ENCODE measurements at regions not wholly inside any gene's neighbourhood (a gene's known extent, or its start where the extent isn't known, plus 50 kb on each side); places are given as distances from the start of the nearest gene placed in this dataset.

GRCh38 chr5:4245511-4245910 is 649.9 kb downstream of the IRX1 start:
- no peaks in the 10 kb centered on the region for H3K27me3 ChIP-seq
- 90 to 91% methylated on average over 10 of the region's 10 CpGs for WGBS, 2 donors
- TF ChIP-seq POLR2A (IDR thresholded peaks at IDR 0.05) = no peak
- no peak for TF ChIP-seq CTCF (IDR thresholded peaks at IDR 0.05)
- no peak for DNase-seq
- H3K27ac ChIP-seq = no peak overlapping the region
- intact Hi-C loops (cut with DNase I) = no loop called here
- H3K4me3 ChIP-seq = no peak overlapping the region
- H3K4me1 ChIP-seq = no peaks in the 10 kb centered on the region
- no peaks in the 10 kb centered on the region for H3K9me3 ChIP-seq
- no peaks in the 10 kb centered on the region for H3K36me3 ChIP-seq

DNA sequence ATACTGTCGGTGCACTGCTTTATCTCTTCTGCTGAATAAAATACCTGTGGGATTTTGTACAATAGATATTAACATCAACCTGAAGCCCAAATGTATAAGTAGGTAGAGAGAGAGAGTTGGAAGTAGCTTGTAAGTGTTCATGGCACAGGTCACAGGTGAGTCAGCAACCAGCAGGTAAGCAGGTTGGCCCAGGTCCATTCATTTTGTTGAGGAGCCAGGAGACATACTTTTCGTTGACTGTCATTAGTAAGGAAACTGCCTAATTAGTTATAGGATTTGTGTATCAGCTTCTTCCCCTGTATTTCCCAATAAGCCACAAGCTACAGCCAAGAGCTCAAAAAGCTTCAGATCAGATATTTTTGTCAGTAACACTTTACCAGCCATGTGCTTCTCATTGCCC is 650.8 kb downstream of the IRX1 start:
- Histone ChIP-seq H3K4me3 (no peak overlapping the region), H3K27ac (no peak overlapping the region), H3K9me3 (no peaks in the 10 kb centered on the region), H3K27me3 (no peaks in the 10 kb centered on the region), H3K4me1 (no peaks in the 10 kb centered on the region), H3K36me3 (no peaks in the 10 kb centered on the region)
- intact Hi-C loops (cut with DNase I) = no loop called here
- 41 to 52% methylated on average over 2 of the region's 2 CpGs for WGBS, 2 donors
- no peak for TF ChIP-seq POLR2A (IDR thresholded peaks at IDR 0.05)
- no peak for DNase-seq

DNA sequence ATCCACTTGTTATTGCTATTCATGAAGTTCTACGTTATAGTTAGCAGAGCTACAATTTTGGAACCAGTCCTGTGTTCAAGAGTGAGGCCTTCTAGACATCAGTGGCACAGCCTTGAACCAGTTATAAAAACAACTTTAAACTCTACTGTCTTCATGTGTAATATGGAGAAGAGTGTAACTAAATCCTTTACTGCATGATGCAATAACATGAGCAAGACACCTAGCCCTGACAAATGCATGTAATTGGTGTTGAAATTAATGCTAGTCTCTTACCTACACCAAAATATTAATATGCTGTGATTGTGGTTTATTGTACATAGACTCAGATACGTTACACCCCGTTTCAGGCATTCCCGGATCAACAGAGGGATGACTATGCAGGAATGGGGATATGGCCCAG is 654.6 kb downstream of the IRX1 start:
- Histone ChIP-seq H3K36me3 (no peaks in the 10 kb centered on the region), H3K27me3 (no peaks in the 10 kb centered on the region), H3K4me1 (no peaks in the 10 kb centered on the region), H3K4me3 (no peak overlapping the region), H3K9me3 (no peaks in the 10 kb centered on the region), H3K27ac (no peak overlapping the region)
- intact Hi-C loops (cut with DNase I) = no loop called here
- no peak for DNase-seq
- 85 to 89% methylated on average over 4 of the region's 4 CpGs for WGBS, 2 donors
- TF ChIP-seq CTCF (IDR thresholded peaks at IDR 0.05) = no peak
- no peak for TF ChIP-seq POLR2A (IDR thresholded peaks at IDR 0.05)

GRCh38 chr5:4252385-4252784 is 656.8 kb downstream of the IRX1 start:
- TF ChIP-seq CTCF (IDR thresholded peaks at IDR 0.05) = no peak
- TF ChIP-seq POLR2A (IDR thresholded peaks at IDR 0.05) = no peak
- intact Hi-C loops (cut with DNase I) = no loop called here
- H3K36me3 ChIP-seq = no peaks in the 10 kb centered on the region
- H3K27me3 ChIP-seq = no peaks in the 10 kb centered on the region
- no peak overlapping the region for H3K4me3 ChIP-seq
- no peaks in the 10 kb centered on the region for H3K4me1 ChIP-seq
- 47 to 63% methylated on average over 4 of the region's 4 CpGs for WGBS, 2 donors
- H3K9me3 ChIP-seq = no peaks in the 10 kb centered on the region
- DNase-seq = no peak
- H3K27ac ChIP-seq = no peak overlapping the region

DNA sequence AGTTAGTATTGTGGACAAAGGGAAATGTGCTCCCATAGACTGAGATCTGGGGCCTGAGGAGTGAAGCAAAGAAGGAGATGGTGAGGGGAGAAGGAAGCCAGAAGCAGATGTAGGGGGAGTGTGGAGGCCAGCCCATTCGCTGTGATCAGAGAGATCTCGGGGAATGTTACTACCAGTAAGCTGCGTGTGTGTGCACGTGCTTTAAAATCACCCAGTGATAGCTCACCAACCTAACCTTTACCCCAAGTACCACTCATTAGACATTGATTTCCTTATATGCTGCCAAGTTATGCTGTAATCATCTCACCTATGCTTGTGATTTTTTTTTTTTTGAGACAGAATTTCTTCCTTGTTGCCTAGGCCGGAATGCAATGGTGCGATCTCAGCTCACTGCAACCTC is 659.1 kb downstream of the IRX1 start:
- no peak for TF ChIP-seq POLR2A (IDR thresholded peaks at IDR 0.05)
- TF ChIP-seq CTCF (IDR thresholded peaks at IDR 0.05) = no peak
- no peaks in the 10 kb centered on the region for H3K9me3 ChIP-seq
- no peak overlapping the region for H3K27ac ChIP-seq
- no peak for DNase-seq
- WGBS, 2 donors = 85 to 94% methylated on average over 6 of the region's 6 CpGs
- no peak overlapping the region for H3K4me3 ChIP-seq
- H3K36me3 ChIP-seq = no peaks in the 10 kb centered on the region
- intact Hi-C loops (cut with DNase I) = no loop called here
- H3K4me1 ChIP-seq = no peaks in the 10 kb centered on the region
- no peaks in the 10 kb centered on the region for H3K27me3 ChIP-seq

DNA sequence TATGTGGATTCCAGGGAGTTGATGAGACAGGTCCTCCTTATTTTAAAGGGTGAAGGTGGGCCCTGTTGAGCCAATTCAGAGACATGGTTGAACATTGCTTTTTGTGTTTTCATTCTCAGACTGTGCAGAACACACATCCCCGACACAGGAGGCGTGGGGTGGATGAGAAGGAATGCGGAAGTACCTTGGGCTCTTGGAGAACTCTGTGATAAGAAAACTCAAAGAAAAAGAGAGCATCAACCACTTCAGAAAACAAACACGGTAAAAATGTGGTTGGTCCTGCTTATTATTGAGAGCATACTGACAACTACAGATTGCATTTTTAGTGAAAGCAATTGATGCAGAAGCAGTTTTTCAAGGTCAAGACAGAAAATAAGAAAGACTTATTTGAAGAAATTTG is 659.8 kb downstream of the IRX1 start:
- Histone ChIP-seq H3K27me3 (no peaks in the 10 kb centered on the region), H3K9me3 (no peaks in the 10 kb centered on the region), H3K36me3 (no peaks in the 10 kb centered on the region), H3K27ac (no peak overlapping the region), H3K4me1 (no peaks in the 10 kb centered on the region), H3K4me3 (no peak overlapping the region)
- DNase-seq = no peak
- 85 to 88% methylated on average over 4 of the region's 4 CpGs for WGBS, 2 donors
- intact Hi-C loops (cut with DNase I) = no loop called here
- TF ChIP-seq POLR2A (IDR thresholded peaks at IDR 0.05) = no peak
- TF ChIP-seq CTCF (IDR thresholded peaks at IDR 0.05) = no peak

All from esophagus squamous epithelium (tissue), 5 donors.